ENCODE measurements at regions not wholly inside any gene's neighbourhood (a gene's known extent, or its start where the extent isn't known, plus 50 kb on each side); places are given as distances from the start of the nearest gene placed in this dataset.

- H3K9me3 Mint-ChIP-seq = no peaks in the 10 kb centered on the region
- H3K27ac Mint-ChIP-seq = no peak overlapping the region
- H3K4me1 Mint-ChIP-seq = no peaks in the 10 kb centered on the region
- no peak for TF ChIP-seq CTCF (IDR thresholded peaks at IDR 0.05; ENCODE audit: unreplicated experiment)
- H3K27me3 Mint-ChIP-seq (ENCODE audit: low read depth) = peaks cover 37% of the 10 kb centered on the region
- H3K4me3 Mint-ChIP-seq = no peak overlapping the region
- DNase-seq (ENCODE audit: low spot score in 2 of 2, unreplicated experiment in 2 of 2) = no peak
- no peaks in the 10 kb centered on the region for H3K36me3 Mint-ChIP-seq
Measured at GRCh38 chr17:5874486-5874885, 195.7 kb upstream of the WSCD1 start.

- Mint-ChIP-seq H3K9me3 (no peaks in the 10 kb centered on the region), H3K4me1 (no peaks in the 10 kb centered on the region), H3K27me3 (ENCODE audit: low read depth) (peaks cover 25% of the 10 kb centered on the region), H3K27ac (no peak overlapping the region), H3K36me3 (no peaks in the 10 kb centered on the region), H3K4me3 (no peak overlapping the region)
- no peak for TF ChIP-seq CTCF (IDR thresholded peaks at IDR 0.05; ENCODE audit: unreplicated experiment)
- no peak for DNase-seq (ENCODE audit: low spot score in 2 of 2, unreplicated experiment in 2 of 2)
Measured at GRCh38 chr17:5877366-5877765, 192.8 kb upstream of the WSCD1 start.

- peaks cover 23% of the 10 kb centered on the region for H3K27me3 Mint-ChIP-seq (ENCODE audit: low read depth)
Measured at GRCh38 chr17:5877948-5878347, 192.2 kb upstream of the WSCD1 start.

GRCh38 chr17:5881849-5882248 is 188.3 kb upstream of the WSCD1 start:
- no peak overlapping the region for H3K27ac Mint-ChIP-seq
- no peaks in the 10 kb centered on the region for H3K9me3 Mint-ChIP-seq
- no peaks in the 10 kb centered on the region for H3K36me3 Mint-ChIP-seq
- no peak for DNase-seq (ENCODE audit: low spot score in 2 of 2, unreplicated experiment in 2 of 2)
- no peak overlapping the region for H3K4me3 Mint-ChIP-seq
- peaks cover 27% of the 10 kb centered on the region for H3K27me3 Mint-ChIP-seq (ENCODE audit: low read depth)
- H3K4me1 Mint-ChIP-seq = no peaks in the 10 kb centered on the region
- no peak for TF ChIP-seq CTCF (IDR thresholded peaks at IDR 0.05; ENCODE audit: unreplicated experiment)

More at GRCh38 chr17:5877948-5878347, 192.2 kb upstream of the WSCD1 start:
- Mint-ChIP-seq H3K4me1 (no peaks in the 10 kb centered on the region), H3K36me3 (no peaks in the 10 kb centered on the region), H3K27ac (no peak overlapping the region), H3K9me3 (no peaks in the 10 kb centered on the region), H3K4me3 (no peak overlapping the region)
- no peak for DNase-seq (ENCODE audit: low spot score in 2 of 2, unreplicated experiment in 2 of 2)
- TF ChIP-seq CTCF (IDR thresholded peaks at IDR 0.05; ENCODE audit: unreplicated experiment) = no peak

GRCh38 chr17:5883775-5884665 is 186.2 kb upstream of the WSCD1 start:
- peaks cover 31% of the 10 kb centered on the region for H3K27me3 Mint-ChIP-seq (ENCODE audit: low read depth)
- no peaks in the 10 kb centered on the region for H3K4me1 Mint-ChIP-seq
- H3K9me3 Mint-ChIP-seq = no peaks in the 10 kb centered on the region
- no peak for DNase-seq (ENCODE audit: low spot score in 2 of 2, unreplicated experiment in 2 of 2)
- H3K27ac Mint-ChIP-seq = no peak overlapping the region
- no peak overlapping the region for H3K4me3 Mint-ChIP-seq
- no peaks in the 10 kb centered on the region for H3K36me3 Mint-ChIP-seq
- TF ChIP-seq CTCF (IDR thresholded peaks at IDR 0.05; ENCODE audit: unreplicated experiment) = no peak

Data from mesothelial cell of epicardium (in vitro differentiated cells).